ENCODE measurements at regions not wholly inside any gene's neighbourhood (a gene's known extent, or its start where the extent isn't known, plus 50 kb on each side); places are given as distances from the start of the nearest gene placed in this dataset.

- H3T11ph ChIP-seq (ENCODE audit: low read length) = no peak overlapping the region
- no peak overlapping the region for H2BK12ac ChIP-seq (ENCODE audit: insufficient read length, low read depth, low read length)
- H3K27me3 ChIP-seq (ENCODE audit: insufficient read depth, low read length) = no peaks in the 10 kb centered on the region
- Mint-ChIP-seq H3K27me3 (ENCODE audit: low read depth) (peaks cover 6% of the 10 kb centered on the region; the same call in 1 of the 2 replicates), H3K9me3 (peaks cover 9 to 14% of the 10 kb centered on the region in 2 experiments), H3K4me3 (no peak overlapping the region), H3K27ac (no peak overlapping the region), H3K36me3 (ENCODE audit: insufficient read depth in 1 of 3, low read depth in 3 of 3) (peaks cover 0 to 9% (median 5%) of the 10 kb centered on the region in 3 experiments; a peak in 4 of 7 replicates), H3K4me1 (peaks cover 12 to 23% of the 10 kb centered on the region in 2 experiments)
- no peaks in the 10 kb centered on the region for H4K20me1 ChIP-seq (ENCODE audit: control insufficient read depth, insufficient read depth, insufficient read length)
- no peak overlapping the region for H2AFZ ChIP-seq (ENCODE audit: low read length)
- H3K9ac ChIP-seq (ENCODE audit: extremely low read depth, insufficient read length, low read length) = no peak overlapping the region
- no peaks in the 10 kb centered on the region for H3K79me2 ChIP-seq (ENCODE audit: insufficient read depth, low read length)
- H3K18ac ChIP-seq (ENCODE audit: insufficient read length, low read depth, low read length) = no peak overlapping the region
- no peak overlapping the region for H3K27ac ChIP-seq (ENCODE audit: insufficient read length, low read depth, low read length)
- H4K91ac ChIP-seq (ENCODE audit: insufficient read length, low read depth, low read length) = no peak overlapping the region
- DNase-seq = no peak
- no peak overlapping the region for H2BK15ac ChIP-seq (ENCODE audit: low read depth, low read length)
- no peak overlapping the region for H2AK5ac ChIP-seq (ENCODE audit: insufficient read length, low read length)
- no peak overlapping the region for H3K4ac ChIP-seq (ENCODE audit: low read depth, low read length)
- no peak overlapping the region for H2BK20ac ChIP-seq (ENCODE audit: low read depth, low read length, poor library complexity, severe bottlenecking)
- H4K8ac ChIP-seq (replicated peaks; ENCODE audit: insufficient read length, low read depth, low read length) = no peak overlapping the region
- H3K79me1 ChIP-seq (ENCODE audit: insufficient read depth, low read depth, low read length, poor library complexity, severe bottlenecking) = no peaks in the 10 kb centered on the region
- H4K5ac ChIP-seq (ENCODE audit: insufficient read length, low read depth, low read length) = no peak overlapping the region
- no peaks in the 10 kb centered on the region for H3K9me3 ChIP-seq (ENCODE audit: control insufficient read depth, low read depth, low read length)
- H3K23me2 ChIP-seq (ENCODE audit: insufficient read length, low read depth, low read length, poor library complexity, severe bottlenecking) = no peaks in the 10 kb centered on the region
- no peak overlapping the region for H3K14ac ChIP-seq (ENCODE audit: insufficient read depth, low read length)
- H2BK120ac ChIP-seq (ENCODE audit: low read depth, low read length, poor library complexity, severe bottlenecking) = no peak overlapping the region
- no peaks in the 10 kb centered on the region; the same call in 1 of the 2 replicates for H3K4me1 ChIP-seq (ENCODE audit: insufficient read depth, low read length)
- no peak for TF ChIP-seq CTCF (conservative IDR thresholded peaks at IDR 0.05)
- no CpG with 5 or more reads among the region's 3 CpGs for WGBS (ENCODE audit: extremely low coverage, insufficient read length, low lambda C conversion rate)
- no peak overlapping the region for H3K4me2 ChIP-seq (ENCODE audit: insufficient read depth, insufficient read length, low read length)
- no peak overlapping the region for H3K56ac ChIP-seq (ENCODE audit: insufficient read length, low read depth, low read length)
- H3K23ac ChIP-seq (ENCODE audit: insufficient read length, low read depth, low read length) = no peak overlapping the region
- H2BK5ac ChIP-seq (ENCODE audit: insufficient read length, low read length) = no peak overlapping the region
Observed at GRCh38 chr3:72199530-72199929, 414.6 kb upstream of the PROK2 start.

All from H9 (cell line).